Amygdala (tissue), 56 donors: ENCODE measurements at regions not wholly inside any gene's neighbourhood (a gene's known extent, or its start where the extent isn't known, plus 50 kb on each side); places are given as distances from the start of the nearest gene placed in this dataset.
"Not testable (repeated sequence)": the region's sequence is repeated elsewhere in the genome, so short reads cannot be mapped to it uniquely, and the experiment has no call there.

ENCODE experiments used
- DNase-seq, 56 donors: peaks; one replicate each; lab custom pipeline; 2025; lab: John Stamatoyannopoulos, UW

- DNase-seq, result not testable (repeated sequence)
Observed at GRCh38 chrX:89539150-89539549, 382.6 kb upstream of the TGIF2LX start.

DNA sequence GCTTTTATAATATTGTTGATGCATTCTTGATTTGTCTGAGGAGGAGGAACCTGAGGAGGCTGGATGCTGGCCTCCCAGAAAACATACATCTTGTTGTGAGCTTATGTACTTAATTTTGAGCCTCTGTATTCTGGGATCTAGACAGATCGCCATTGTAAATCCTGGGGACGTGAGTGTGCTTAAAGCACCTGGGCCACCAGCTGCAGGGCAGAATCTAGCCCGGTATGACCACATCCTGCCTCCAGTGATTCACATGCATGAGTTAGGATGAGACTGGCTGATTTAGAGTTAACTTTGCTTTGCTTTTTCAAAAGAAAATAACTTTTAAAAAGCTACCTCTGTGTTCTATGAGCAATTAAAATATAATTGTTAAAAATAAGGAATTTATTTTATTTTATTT is 364.6 kb upstream of the TGIF2LX start:
- not testable (repeated sequence) for DNase-seq

GRCh38 chrX:89562079-89562478 is 359.6 kb upstream of the TGIF2LX start:
- not testable (repeated sequence) for DNase-seq

- DNase-seq, result not testable (repeated sequence)
Observed at GRCh38 chrX:89563107-89563506, 358.6 kb upstream of the TGIF2LX start.

- DNase-seq, result not testable (repeated sequence)
Observed at GRCh38 chrX:89567787-89568186, 353.9 kb upstream of the TGIF2LX start.

- DNase-seq, result not testable (repeated sequence)
Observed at GRCh38 chrX:89581868-89582267, 339.8 kb upstream of the TGIF2LX start.

- not testable (repeated sequence) for DNase-seq
Observed at GRCh38 chrX:89631858-89632257, 289.9 kb upstream of the TGIF2LX start.

DNA sequence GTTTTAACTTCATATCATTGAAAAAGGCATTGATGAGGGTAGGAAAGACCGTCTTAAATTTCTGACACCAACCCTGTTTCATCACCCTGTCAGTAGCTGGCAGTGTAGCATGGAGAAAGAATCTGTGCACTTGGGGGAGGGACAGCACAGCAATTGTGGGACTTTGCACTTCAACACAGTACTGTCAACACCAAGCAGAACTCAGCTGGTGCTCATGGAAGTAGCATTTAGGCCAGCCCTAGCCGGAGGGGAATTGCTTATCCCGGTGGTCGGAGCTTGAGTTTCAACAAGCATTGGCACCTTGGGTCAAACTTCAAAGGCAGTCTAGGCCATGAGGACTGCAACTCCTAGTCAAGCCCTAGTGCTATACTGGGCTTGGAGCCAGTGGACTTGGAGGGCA is 285.8 kb upstream of the TGIF2LX start:
- not testable (repeated sequence) for DNase-seq

DNA sequence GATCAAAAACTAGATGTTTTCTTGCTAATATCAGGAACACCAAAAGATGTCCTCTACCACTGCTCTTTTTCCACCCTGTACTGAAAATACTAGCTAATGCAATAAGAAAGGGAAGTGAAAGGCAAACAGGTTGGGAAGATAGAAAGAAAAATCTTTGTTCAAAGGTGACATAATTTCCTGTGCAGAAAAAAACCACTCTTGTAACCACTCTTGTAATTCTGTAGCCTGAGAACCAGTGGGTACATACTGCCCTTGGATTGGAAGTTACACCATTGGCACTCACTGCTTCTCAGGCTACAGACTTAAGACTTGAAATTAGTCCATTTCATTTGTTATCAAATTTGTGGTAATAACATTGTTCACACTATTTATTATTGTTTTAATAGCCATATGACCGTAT is 263.0 kb upstream of the TGIF2LX start:
- DNase-seq, result not testable (repeated sequence)

DNA sequence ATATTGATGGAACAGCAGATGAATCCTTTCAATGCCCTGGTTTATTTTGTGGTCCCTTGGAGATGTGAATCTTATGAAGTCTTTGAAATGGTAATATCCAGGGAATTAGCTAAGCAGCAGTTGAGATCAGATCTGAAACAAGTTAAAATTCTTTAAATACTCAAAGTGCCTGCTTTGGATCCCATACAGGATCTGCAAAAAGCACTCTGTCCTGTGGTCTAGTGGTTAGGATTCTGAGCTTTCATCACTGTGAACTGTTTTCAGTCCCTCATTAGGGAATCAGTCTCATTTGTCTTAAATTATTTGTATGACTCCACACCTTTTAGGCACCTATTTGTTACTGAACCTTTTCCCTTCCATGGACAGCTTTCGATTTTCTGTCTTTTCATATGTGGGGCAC is 215.2 kb upstream of the TGIF2LX start:
- not testable (repeated sequence) for DNase-seq

GRCh38 chrX:89707363-89707927 is 214.3 kb upstream of the TGIF2LX start:
- DNase-seq, result not testable (repeated sequence)

DNA sequence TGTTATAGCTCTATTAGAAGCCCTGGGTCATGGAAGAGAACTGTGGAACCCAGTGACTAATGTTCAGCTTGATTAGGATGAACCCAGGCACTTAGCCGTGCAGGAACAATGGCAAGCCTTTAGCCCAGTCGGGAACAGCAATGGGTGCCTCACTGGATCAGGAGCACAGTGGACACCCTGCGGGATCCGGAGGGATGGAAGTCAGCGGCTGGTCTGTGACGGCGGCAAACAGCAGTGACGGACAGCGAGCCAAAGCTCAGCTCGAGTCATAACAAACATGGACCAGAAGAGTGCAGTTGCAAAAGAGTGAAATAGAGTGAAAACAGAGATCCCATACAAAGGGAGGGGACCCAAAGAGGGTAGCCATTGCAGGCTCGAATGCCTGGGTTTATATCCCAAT is 187.3 kb upstream of the TGIF2LX start:
- DNase-seq, result not testable (repeated sequence)

DNA sequence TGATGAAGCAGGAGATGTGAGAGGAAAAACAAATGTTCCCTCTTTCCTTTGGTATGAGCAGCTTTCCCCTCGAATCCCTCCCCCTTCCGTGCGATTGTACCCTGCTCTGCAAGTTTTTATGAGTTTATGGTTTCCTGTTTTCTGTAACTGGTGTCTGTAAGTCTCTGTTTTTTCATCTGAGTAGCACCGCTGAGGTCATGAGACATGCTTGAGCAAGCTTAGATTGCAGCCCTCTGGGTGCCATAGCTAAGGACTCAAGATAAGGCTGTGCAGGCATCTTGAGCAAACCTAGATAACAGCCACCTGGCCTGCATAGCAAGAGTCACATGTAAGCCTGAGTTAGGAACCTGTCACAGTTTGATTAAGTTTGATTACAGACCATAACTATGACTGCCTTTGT is 165.2 kb upstream of the TGIF2LX start:
- DNase-seq, result not testable (repeated sequence)

DNA sequence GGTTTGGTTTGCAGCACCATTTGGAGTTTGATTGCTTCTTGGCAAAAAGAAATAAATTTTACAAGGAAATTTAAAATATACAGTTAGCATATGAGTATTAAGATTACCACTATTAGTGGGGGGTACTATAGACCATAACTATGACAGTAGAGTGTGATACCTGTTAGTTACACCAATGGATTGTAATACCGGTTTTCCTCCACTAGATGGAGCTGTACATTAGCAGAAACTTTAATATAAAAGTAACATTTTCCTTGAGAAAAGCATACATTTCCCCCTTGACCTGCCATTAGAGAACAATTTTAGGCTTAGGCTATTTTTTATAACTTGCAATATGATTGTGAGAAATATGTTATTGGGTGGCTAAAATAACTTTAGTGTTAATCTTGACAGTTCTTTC is 163.9 kb upstream of the TGIF2LX start:
- DNase-seq, result not testable (repeated sequence)

- DNase-seq, result not testable (repeated sequence)
Observed at GRCh38 chrX:89759076-89759685, 162.5 kb upstream of the TGIF2LX start.

GRCh38 chrX:89771639-89772038 is 150.1 kb upstream of the TGIF2LX start:
- DNase-seq, result not testable (repeated sequence)

DNA sequence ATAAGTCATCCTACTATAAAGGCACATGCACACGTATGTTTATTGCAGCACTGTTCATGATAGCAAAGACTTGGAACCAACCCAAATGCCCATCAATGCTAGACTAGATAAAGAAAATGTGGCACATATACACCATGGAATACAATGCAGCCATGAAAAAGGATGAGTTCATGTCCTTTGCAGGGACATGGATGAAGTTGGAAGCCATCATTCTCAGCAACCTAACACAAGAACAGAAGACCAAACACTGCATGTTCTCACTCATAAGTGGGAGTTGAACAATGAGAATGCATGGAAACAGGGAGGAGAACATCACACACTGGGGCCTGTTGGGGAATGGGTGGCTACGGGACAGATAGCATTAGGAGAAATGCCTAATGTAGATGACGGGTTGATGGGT is 110.3 kb upstream of the TGIF2LX start:
- not testable (repeated sequence) for DNase-seq

- DNase-seq, result not testable (repeated sequence)
Observed at GRCh38 chrX:89839723-89840122, 82.0 kb upstream of the TGIF2LX start.

- DNase-seq, result peak in 12 of 56 donors; percentile 0 to 11 (median 0)
Observed at GRCh38 chrX:89871662-89872061, 50.0 kb upstream of the TGIF2LX start.
